ENCODE measurements at regions not wholly inside any gene's neighbourhood (a gene's known extent, or its start where the extent isn't known, plus 50 kb on each side); places are given as distances from the start of the nearest gene placed in this dataset.

DNA sequence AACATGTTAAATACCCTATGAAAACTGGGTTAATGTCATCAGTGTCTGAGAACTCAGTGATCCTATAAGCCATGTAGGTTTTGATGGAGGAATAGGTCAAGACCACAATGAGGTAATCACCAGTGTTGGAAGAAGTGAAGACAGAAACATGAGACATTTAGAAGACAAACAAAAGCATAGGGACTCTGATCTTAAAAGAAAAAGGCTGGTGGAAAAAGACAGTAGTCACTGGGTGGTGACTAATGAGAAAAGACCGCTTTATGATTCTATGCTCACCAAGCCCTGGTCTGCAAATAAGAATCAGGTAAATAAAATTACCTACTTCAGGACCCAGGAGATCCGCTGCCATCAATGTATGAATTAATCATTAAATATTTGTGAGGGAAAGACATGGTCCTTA lies 271.9 kb downstream of the GPD2 start:
- no peaks in the 10 kb centered on the region for H3K4me1 ChIP-seq (ENCODE audit: control insufficient read depth, insufficient read depth, low read length)
- H3K27ac ChIP-seq (ENCODE audit: insufficient read depth, low read length): no peak overlapping the region
- H3K18ac ChIP-seq (ENCODE audit: low read depth, low read length): no peak overlapping the region
- no peak overlapping the region for H3K56ac ChIP-seq (ENCODE audit: extremely low read depth, insufficient read depth, low read length)
- intact Hi-C loops (cut with micrococcal nuclease): no loop called here
- no peak overlapping the region for H3K9ac ChIP-seq (ENCODE audit: low read depth, low read length)
- ChIA-PET CTCF (no interaction called here), POLR2A (ENCODE audit: unreplicated experiment) (no interaction called here)
- H2AFZ ChIP-seq (replicated peaks; ENCODE audit: low read length, poor library complexity): no peak overlapping the region
- no peak overlapping the region for H2BK5ac ChIP-seq (ENCODE audit: low read depth, low read length, poor library complexity, severe bottlenecking)
- H3K9me1 ChIP-seq (ENCODE audit: insufficient read depth, low read length): no peaks in the 10 kb centered on the region
- H2BK15ac ChIP-seq (ENCODE audit: low read depth, low read length): no peak overlapping the region
- H2AK5ac ChIP-seq (ENCODE audit: low read depth, low read length): no peak overlapping the region
- H4K8ac ChIP-seq (ENCODE audit: low read depth in 2 of 2, low read length in 2 of 2): no peak overlapping the region
- DNase-seq: no peak
- BruUV-seq (replicated peaks): no TSS peak
- dilution Hi-C loops (cut with HindIII; ENCODE audit: low sequenced_read_pairs, unreplicated experiment): no loop called here
- no peak overlapping the region for H3K23ac ChIP-seq (ENCODE audit: low read depth, low read length)
- no peaks in the 10 kb centered on the region; the same call in 1 of the 2 replicates for H3K27me3 ChIP-seq (ENCODE audit: control insufficient read depth, insufficient read depth, low read length)
- no peak for TF ChIP-seq POLR2A (IDR thresholded peaks at IDR 0.05; ENCODE audit: low read depth, low read length)
- TF ChIP-seq RFX5 (IDR thresholded peaks at IDR 0.05; ENCODE audit: low read depth, low read length): no peak
- no peak for TF ChIP-seq CHD1 (IDR thresholded peaks at IDR 0.05; ENCODE audit: low read depth, low read length)
- TF ChIP-seq, protein P1, sequence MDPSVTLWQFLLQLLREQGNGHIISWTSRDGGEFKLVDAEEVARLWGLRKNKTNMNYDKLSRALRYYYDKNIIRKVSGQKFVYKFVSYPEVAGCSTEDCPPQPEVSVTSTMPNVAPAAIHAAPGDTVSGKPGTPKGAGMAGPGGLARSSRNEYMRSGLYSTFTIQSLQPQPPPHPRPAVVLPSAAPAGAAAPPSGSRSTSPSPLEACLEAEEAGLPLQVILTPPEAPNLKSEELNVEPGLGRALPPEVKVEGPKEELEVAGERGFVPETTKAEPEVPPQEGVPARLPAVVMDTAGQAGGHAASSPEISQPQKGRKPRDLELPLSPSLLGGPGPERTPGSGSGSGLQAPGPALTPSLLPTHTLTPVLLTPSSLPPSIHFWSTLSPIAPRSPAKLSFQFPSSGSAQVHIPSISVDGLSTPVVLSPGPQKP (IDR thresholded peaks at IDR 0.05; ENCODE audit: borderline replicate concordance, low read depth, low read length): no peak
- TF ChIP-seq MAFK (IDR thresholded peaks at IDR 0.05; ENCODE audit: low read depth, low read length): no peak
- TF ChIP-seq, protein P2, sequence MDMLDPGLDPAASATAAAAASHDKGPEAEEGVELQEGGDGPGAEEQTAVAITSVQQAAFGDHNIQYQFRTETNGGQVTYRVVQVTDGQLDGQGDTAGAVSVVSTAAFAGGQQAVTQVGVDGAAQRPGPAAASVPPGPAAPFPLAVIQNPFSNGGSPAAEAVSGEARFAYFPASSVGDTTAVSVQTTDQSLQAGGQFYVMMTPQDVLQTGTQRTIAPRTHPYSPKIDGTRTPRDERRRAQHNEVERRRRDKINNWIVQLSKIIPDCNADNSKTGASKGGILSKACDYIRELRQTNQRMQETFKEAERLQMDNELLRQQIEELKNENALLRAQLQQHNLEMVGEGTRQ (IDR thresholded peaks at IDR 0.05; ENCODE audit: low read depth, low read length): no peak
- TF ChIP-seq, protein P3, sequence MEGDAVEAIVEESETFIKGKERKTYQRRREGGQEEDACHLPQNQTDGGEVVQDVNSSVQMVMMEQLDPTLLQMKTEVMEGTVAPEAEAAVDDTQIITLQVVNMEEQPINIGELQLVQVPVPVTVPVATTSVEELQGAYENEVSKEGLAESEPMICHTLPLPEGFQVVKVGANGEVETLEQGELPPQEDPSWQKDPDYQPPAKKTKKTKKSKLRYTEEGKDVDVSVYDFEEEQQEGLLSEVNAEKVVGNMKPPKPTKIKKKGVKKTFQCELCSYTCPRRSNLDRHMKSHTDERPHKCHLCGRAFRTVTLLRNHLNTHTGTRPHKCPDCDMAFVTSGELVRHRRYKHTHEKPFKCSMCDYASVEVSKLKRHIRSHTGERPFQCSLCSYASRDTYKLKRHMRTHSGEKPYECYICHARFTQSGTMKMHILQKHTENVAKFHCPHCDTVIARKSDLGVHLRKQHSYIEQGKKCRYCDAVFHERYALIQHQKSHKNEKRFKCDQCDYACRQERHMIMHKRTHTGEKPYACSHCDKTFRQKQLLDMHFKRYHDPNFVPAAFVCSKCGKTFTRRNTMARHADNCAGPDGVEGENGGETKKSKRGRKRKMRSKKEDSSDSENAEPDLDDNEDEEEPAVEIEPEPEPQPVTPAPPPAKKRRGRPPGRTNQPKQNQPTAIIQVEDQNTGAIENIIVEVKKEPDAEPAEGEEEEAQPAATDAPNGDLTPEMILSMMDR (conservative IDR thresholded peaks at IDR 0.05; ENCODE audit: low read depth, low read length): no peak
- TF ChIP-seq CEBPB (IDR thresholded peaks at IDR 0.05; ENCODE audit: low read depth, low read length): no peak
- TF ChIP-seq NFE2L2 (IDR thresholded peaks at IDR 0.05; ENCODE audit: low read depth, low read length): no peak
- no peak for TF ChIP-seq FOS (IDR thresholded peaks at IDR 0.05; ENCODE audit: low read depth, low read length)
- TF ChIP-seq MAZ (IDR thresholded peaks at IDR 0.05; ENCODE audit: borderline replicate concordance, low read depth, low read length): no peak
- TF ChIP-seq RCOR1 (IDR thresholded peaks at IDR 0.05; ENCODE audit: insufficient replicate concordance, low read length): no peak
- TF ChIP-seq SMC3 (IDR thresholded peaks at IDR 0.05; ENCODE audit: low read depth, low read length): no peak
- TF ChIP-seq RAD21 (IDR thresholded peaks at IDR 0.05; ENCODE audit: low read length): no peak
- no peak for TF ChIP-seq BHLHE40 (IDR thresholded peaks at IDR 0.05; ENCODE audit: low read depth, low read length)
- no peak for TF ChIP-seq MXI1 (IDR thresholded peaks at IDR 0.05; ENCODE audit: borderline replicate concordance, low read depth, low read length)
- no peak overlapping the region for H2BK120ac ChIP-seq (ENCODE audit: low read depth, low read length)
- H3K9me3 ChIP-seq (ENCODE audit: control insufficient read depth, insufficient read depth, low read length): no peaks in the 10 kb centered on the region
- H3K4ac ChIP-seq (ENCODE audit: low read depth, low read length): no peak overlapping the region
- in situ Hi-C loops (cut with MboI; ENCODE audit: low sequenced_read_pairs): no loop called here
- H4K20me1 ChIP-seq (ENCODE audit: insufficient read depth, low read length): no peaks in the 10 kb centered on the region
- H4K91ac ChIP-seq (ENCODE audit: insufficient read depth, low read depth, low read length): no peak overlapping the region
- no peak overlapping the region for H2BK20ac ChIP-seq (ENCODE audit: low read depth, low read length)
- WGBS, 2 experiments (ENCODE audit: extremely low coverage in 2 of 2, insufficient read length in 1 of 2): no CpG with 5 or more reads among the region's 2 CpGs
- no peak overlapping the region for H3K4me3 ChIP-seq (ENCODE audit: insufficient read depth, low read depth, low read length)
- H3K4me2 ChIP-seq (ENCODE audit: low read depth, low read length): no peak overlapping the region
- H4K5ac ChIP-seq (ENCODE audit: low read depth, low read length): no peak overlapping the region
- H2AK9ac ChIP-seq (replicated peaks; ENCODE audit: low read depth, low read length, poor library complexity): no peak overlapping the region
- H3K79me1 ChIP-seq (ENCODE audit: low read depth in 1 of 2, low read length in 2 of 2): no peaks in the 10 kb centered on the region
- H3K14ac ChIP-seq (replicated peaks; ENCODE audit: low read depth, low read length): no peak overlapping the region
- ATAC-seq (ENCODE audit: low read depth): no peak
- H3K36me3 ChIP-seq (ENCODE audit: control insufficient read depth, insufficient read depth, low read length): no peaks in the 10 kb centered on the region

Measured in IMR-90 (cell line).